IPS-18c (cell line): ENCODE measurements at regions not wholly inside any gene's neighbourhood (a gene's known extent, or its start where the extent isn't known, plus 50 kb on each side); places are given as distances from the start of the nearest gene placed in this dataset.
A peak's percentile ranks its signal among the peaks of the same experiment; 100 is the strongest.
"Not testable (repeated sequence)": the region's sequence is repeated elsewhere in the genome, so short reads cannot be mapped to it uniquely, and the experiment has no call there.

Experiments
- H3K4me3 ChIP-seq: 2 replicates; pipeline ENCODE4 v1.7.0; 2013; ENCODE audit warnings: low read depth, mild to moderate bottlenecking, low read length, moderate library complexity; ENCODE audit not compliant: insufficient read depth
- H3K9me3 ChIP-seq: one replicate; pipeline ENCODE4 v1.6.1; 2013; ENCODE audit warnings: mild to moderate bottlenecking, low read length, moderate library complexity; ENCODE audit not compliant: control insufficient read depth, insufficient read depth

- Histone ChIP-seq H3K9me3 (no peaks in the 10 kb centered on the region), H3K4me3 (no peak overlapping the region)
These were observed 56.3 kb upstream of the ZNF92 start for GRCh38 chr7:65317372-65317771.

- no peak overlapping the region for H3K4me3 ChIP-seq
- no peaks in the 10 kb centered on the region for H3K9me3 ChIP-seq
These were observed 62.9 kb upstream of the ZNF92 start for GRCh38 chr7:65310761-65311160.

- Histone ChIP-seq H3K9me3 (no peaks in the 10 kb centered on the region), H3K4me3 (no peak overlapping the region)
These were observed 65.4 kb upstream of the ZNF92 start for GRCh38 chr7:65308300-65308678.

GRCh38 chr7:65307651-65308299 lies 65.9 kb upstream of the ZNF92 start:
- Histone ChIP-seq H3K9me3 (no peaks in the 10 kb centered on the region), H3K4me3 (no peak overlapping the region)

- H3K4me3 ChIP-seq = no peak overlapping the region
- H3K9me3 ChIP-seq = no peaks in the 10 kb centered on the region
These were observed 69.5 kb upstream of the ZNF92 start for GRCh38 chr7:65304175-65304574.

GRCh38 chr7:65302883-65303282 lies 70.8 kb upstream of the ZNF92 start:
- Histone ChIP-seq H3K9me3 (no peaks in the 10 kb centered on the region), H3K4me3 (no peak overlapping the region)

GRCh38 chr7:65301007-65301406 lies 72.6 kb upstream of the ZNF92 start:
- Histone ChIP-seq H3K9me3 (no peaks in the 10 kb centered on the region), H3K4me3 (no peak overlapping the region)

- Histone ChIP-seq H3K9me3 (no peaks in the 10 kb centered on the region), H3K4me3 (no peak overlapping the region)
These were observed 78.2 kb upstream of the ZNF92 start for GRCh38 chr7:65295409-65295808.

- not testable (repeated sequence) for H3K4me3 ChIP-seq, H3K9me3 ChIP-seq
These were observed 83.3 kb upstream of the ZNF92 start for GRCh38 chr7:65290340-65290739.

GRCh38 chr7:65287023-65287422 lies 86.6 kb upstream of the ZNF92 start:
- Histone ChIP-seq H3K9me3 (no peaks in the 10 kb centered on the region), H3K4me3 (no peak overlapping the region)

GRCh38 chr7:65285906-65286864 lies 87.5 kb upstream of the ZNF92 start:
- H3K4me3 ChIP-seq = no peak overlapping the region
- H3K9me3 ChIP-seq = no peaks in the 10 kb centered on the region

- H3K4me3 ChIP-seq, H3K9me3 ChIP-seq: not testable (repeated sequence)
These were observed 88.4 kb upstream of the ZNF92 start for GRCh38 chr7:65285241-65285640.

GRCh38 chr7:65279795-65280194 lies 93.9 kb upstream of the ZNF92 start:
- Histone ChIP-seq H3K4me3 (no peak overlapping the region), H3K9me3 (no peaks in the 10 kb centered on the region)

GRCh38 chr7:65276822-65277221 lies 96.8 kb upstream of the ZNF92 start:
- Histone ChIP-seq H3K9me3 (no peaks in the 10 kb centered on the region), H3K4me3 (no peak overlapping the region)

GRCh38 chr7:65271502-65271901 lies 102.2 kb upstream of the ZNF92 start:
- not testable (repeated sequence) for H3K9me3 ChIP-seq, H3K4me3 ChIP-seq

- H3K9me3 ChIP-seq = no peaks in the 10 kb centered on the region
- H3K4me3 ChIP-seq = peak overlapping the region; percentile 86
These were observed 104.4 kb upstream of the ZNF92 start for GRCh38 chr7:65269150-65269856.

- Histone ChIP-seq H3K9me3 (no peaks in the 10 kb centered on the region), H3K4me3 (no peak overlapping the region; the same call in 1 of the 2 replicates)
These were observed 104.9 kb upstream of the ZNF92 start for GRCh38 chr7:65268782-65269149.
